A673 (cell line): ENCODE measurements at regions not wholly inside any gene's neighbourhood (a gene's known extent, or its start where the extent isn't known, plus 50 kb on each side); places are given as distances from the start of the nearest gene placed in this dataset.

ENCODE experiments used
- EZH2 ChIP-seq: fragments of 200-600 bp; sonication (generic); IDR thresholded peaks from 2 replicates; pipeline ENCODE4 v1.6.1; 2017; ENCODE audit warnings: borderline replicate concordance, low read depth, mild to moderate bottlenecking, mixed read lengths, antibody characterized with exemption, low read length; ENCODE audit not compliant: poor library complexity, severe bottlenecking
- TF ChIP-seq, protein P1 (sequence below): fragments of 300-800, 200-600 bp; sonication (generic); conservative IDR thresholded peaks from 2 replicates; pipeline ENCODE4 v1.5.1; 2017; ENCODE audit warnings: low read depth, mild to moderate bottlenecking, antibody characterized with exemption, low read length, moderate library complexity, mixed read lengths

DNA sequence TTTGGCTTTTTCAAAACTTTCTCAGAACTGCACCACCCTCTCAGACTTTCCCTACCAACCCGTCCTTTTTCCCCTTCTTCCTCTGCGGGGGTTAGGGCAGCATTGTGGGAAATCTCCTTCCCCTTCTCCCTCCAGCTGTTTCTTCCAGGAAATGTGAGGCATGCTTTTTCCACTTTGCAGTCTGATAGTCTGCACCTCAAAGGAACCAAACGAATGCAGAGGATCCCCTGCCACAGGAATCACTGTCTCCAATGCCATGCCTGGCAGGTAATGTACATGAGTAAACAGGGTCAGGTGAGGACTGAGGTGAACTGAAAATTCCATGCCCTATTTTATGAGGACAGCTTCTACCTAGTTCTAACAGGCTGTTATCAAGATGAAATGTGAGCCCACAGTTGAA lies 218.4 kb downstream of the BCAS1 start:
- TF ChIP-seq, protein P1, sequence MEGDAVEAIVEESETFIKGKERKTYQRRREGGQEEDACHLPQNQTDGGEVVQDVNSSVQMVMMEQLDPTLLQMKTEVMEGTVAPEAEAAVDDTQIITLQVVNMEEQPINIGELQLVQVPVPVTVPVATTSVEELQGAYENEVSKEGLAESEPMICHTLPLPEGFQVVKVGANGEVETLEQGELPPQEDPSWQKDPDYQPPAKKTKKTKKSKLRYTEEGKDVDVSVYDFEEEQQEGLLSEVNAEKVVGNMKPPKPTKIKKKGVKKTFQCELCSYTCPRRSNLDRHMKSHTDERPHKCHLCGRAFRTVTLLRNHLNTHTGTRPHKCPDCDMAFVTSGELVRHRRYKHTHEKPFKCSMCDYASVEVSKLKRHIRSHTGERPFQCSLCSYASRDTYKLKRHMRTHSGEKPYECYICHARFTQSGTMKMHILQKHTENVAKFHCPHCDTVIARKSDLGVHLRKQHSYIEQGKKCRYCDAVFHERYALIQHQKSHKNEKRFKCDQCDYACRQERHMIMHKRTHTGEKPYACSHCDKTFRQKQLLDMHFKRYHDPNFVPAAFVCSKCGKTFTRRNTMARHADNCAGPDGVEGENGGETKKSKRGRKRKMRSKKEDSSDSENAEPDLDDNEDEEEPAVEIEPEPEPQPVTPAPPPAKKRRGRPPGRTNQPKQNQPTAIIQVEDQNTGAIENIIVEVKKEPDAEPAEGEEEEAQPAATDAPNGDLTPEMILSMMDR = no peak
- no peak for TF ChIP-seq EZH2
